WTC11 (cell line): ENCODE measurements at regions not wholly inside any gene's neighbourhood (a gene's known extent, or its start where the extent isn't known, plus 50 kb on each side); places are given as distances from the start of the nearest gene placed in this dataset.

Source experiments
- ATAC-seq: fragments of 200-7000 bp; cut with Tn5 transposase; 2 replicates; pipeline ENCODE4 v1.10.0; 2021; ENCODE audit warnings: mild to moderate bottlenecking, moderate library complexity
- CTCF ChIA-PET: fragments of 300-600 bp; sonication (Branson Sonifier 250); formaldehyde crosslinking; loops from one replicate; lab custom pipeline; 2021; ENCODE audit warnings: antibody characterized with exemption; lab: Charles Lee
- POLR2A ChIA-PET: fragments of 350-600 bp; sonication (Branson Sonifier 250); formaldehyde crosslinking; loops from one replicate; lab custom pipeline; 2021; ENCODE audit warnings: antibody characterized with exemption; lab: Charles Lee
- DNase-seq: peaks from one replicate; pipeline ENCODE4 v3.0.0; 2021; ENCODE audit warnings: low spot score
- H3K27ac Mint-ChIP-seq: 2 replicates; pipeline ENCODE4 v1.8.0; 2021; ENCODE audit warnings: mixed read lengths
- H3K27me3 Mint-ChIP-seq: 2 replicates; pipeline ENCODE4 v1.8.0; 2021; ENCODE audit warnings: low read depth, mild to moderate bottlenecking, moderate library complexity, mixed read lengths
- H3K36me3 Mint-ChIP-seq: 2 replicates; pipeline ENCODE4 v1.8.0; 2021; ENCODE audit warnings: mixed read lengths
- H3K4me1 Mint-ChIP-seq: 2 replicates; pipeline ENCODE4 v1.8.0; 2022; ENCODE audit warnings: mixed read lengths
- H3K4me3 Mint-ChIP-seq: 2 replicates; pipeline ENCODE4 v1.8.0; 2021; ENCODE audit warnings: mild to moderate bottlenecking, moderate library complexity, mixed read lengths
- H3K9me3 Mint-ChIP-seq: 2 replicates; pipeline ENCODE4 v1.8.0; 2021; ENCODE audit warnings: mixed read lengths
- CREM ChIP-seq: sonication (generic); formaldehyde crosslinking; IDR thresholded peaks from 2 replicates; pipeline ENCODE4 v1.8.1; 2022; ENCODE audit warnings: mild to moderate bottlenecking, missing genetic modification reagents, moderate library complexity
- E2F4 ChIP-seq: sonication (generic); formaldehyde crosslinking; IDR thresholded peaks from 2 replicates; pipeline ENCODE4 v1.8.1; 2022; ENCODE audit warnings: low read depth, mild to moderate bottlenecking, moderate library complexity, missing genetic modification reagents, borderline replicate concordance
- ELF4 ChIP-seq: sonication (generic); formaldehyde crosslinking; IDR thresholded peaks from 2 replicates; pipeline ENCODE4 v1.8.1; 2022; ENCODE audit warnings: low read depth, mild to moderate bottlenecking, moderate library complexity, missing genetic modification reagents
- FOXK1 ChIP-seq: sonication (generic); formaldehyde crosslinking; IDR thresholded peaks from 2 replicates; pipeline ENCODE4 v1.8.0; 2022; ENCODE audit warnings: mild to moderate bottlenecking, moderate library complexity, missing genetic modification reagents
- GTF2I ChIP-seq: fragments of 250-450 bp; sonication (Bioruptor Pico); conservative IDR thresholded peaks from 2 replicates; pipeline ENCODE4 v1.4.0; 2021; ENCODE audit warnings: mild to moderate bottlenecking
- HMGA2 ChIP-seq: fragments of 250-450 bp; sonication (Bioruptor Pico); IDR thresholded peaks from 2 replicates; pipeline ENCODE4 v1.4.0; 2021; ENCODE audit warnings: mild to moderate bottlenecking, moderate library complexity
- HMGXB4 ChIP-seq: sonication (generic); formaldehyde crosslinking; IDR thresholded peaks from 2 replicates; pipeline ENCODE4 v1.8.1; 2023; ENCODE audit warnings: mild to moderate bottlenecking, moderate library complexity, missing genetic modification reagents
- IRF1 ChIP-seq: sonication (generic); formaldehyde crosslinking; IDR thresholded peaks from 2 replicates; pipeline ENCODE4 v1.8.0; 2023; ENCODE audit warnings: missing genetic modification reagents
- JAZF1 ChIP-seq: fragments of 250-450 bp; sonication (Bioruptor Pico); IDR thresholded peaks from 2 replicates; pipeline ENCODE4 v1.9.0; 2021; ENCODE audit warnings: moderate library complexity, mild to moderate bottlenecking, inconsistent platforms
- MLX ChIP-seq: sonication (generic); formaldehyde crosslinking; IDR thresholded peaks from 2 replicates; pipeline ENCODE4 v1.8.1; 2023; ENCODE audit warnings: mild to moderate bottlenecking, missing genetic modification reagents, moderate library complexity
- MXD4 ChIP-seq: fragments of 250-450 bp; sonication (Bioruptor Pico); IDR thresholded peaks from 2 replicates; pipeline ENCODE4 v1.8.0; 2021; ENCODE audit warnings: mild to moderate bottlenecking, moderate library complexity, borderline replicate concordance
- NFE2L1 ChIP-seq: sonication (generic); formaldehyde crosslinking; IDR thresholded peaks from 2 replicates; pipeline ENCODE4 v1.8.1; 2023; ENCODE audit warnings: missing genetic modification reagents
- NFYB ChIP-seq: sonication (generic); formaldehyde crosslinking; conservative IDR thresholded peaks from 2 replicates; pipeline ENCODE4 v1.8.0; 2022; ENCODE audit warnings: low read depth, missing genetic modification reagents
- PRRX2 ChIP-seq: fragments of 250-450 bp; sonication (Bioruptor Pico); IDR thresholded peaks from 2 replicates; pipeline ENCODE4 v1.8.0; 2021; ENCODE audit warnings: mild to moderate bottlenecking
- SOX15 ChIP-seq: fragments of 250-450 bp; sonication (Bioruptor Pico); IDR thresholded peaks from 2 replicates; pipeline ENCODE4 v1.9.0; 2021; ENCODE audit warnings: mild to moderate bottlenecking
- TCF7 ChIP-seq: sonication (generic); formaldehyde crosslinking; IDR thresholded peaks from 2 replicates; pipeline ENCODE4 v1.8.0; 2022; ENCODE audit warnings: mild to moderate bottlenecking, low read depth, missing genetic modification reagents, moderate library complexity
- ZBTB21 ChIP-seq: sonication (generic); formaldehyde crosslinking; IDR thresholded peaks from 2 replicates; pipeline ENCODE4 v1.8.1; 2023; ENCODE audit warnings: mild to moderate bottlenecking, missing genetic modification reagents, borderline replicate concordance
- ZNF263 ChIP-seq: sonication (generic); formaldehyde crosslinking; IDR thresholded peaks from 2 replicates; pipeline ENCODE4 v1.8.1; 2022; ENCODE audit warnings: low read depth, mild to moderate bottlenecking, moderate library complexity, missing genetic modification reagents
- ZSCAN18 ChIP-seq: fragments of 250-450 bp; sonication (Bioruptor Pico); IDR thresholded peaks from 2 replicates; pipeline ENCODE4 v2.1.2; 2022; ENCODE audit warnings: mild to moderate bottlenecking, moderate library complexity

- ATAC-seq = no peak
- POLR2A ChIA-PET = no interaction called here
- no peak overlapping the region for H3K4me3 Mint-ChIP-seq
- no peaks in the 10 kb centered on the region for H3K36me3 Mint-ChIP-seq
- H3K27me3 Mint-ChIP-seq = no peaks in the 10 kb centered on the region
- H3K27ac Mint-ChIP-seq = no peak overlapping the region
- CTCF ChIA-PET = interaction anchor here (0.6 to 2.2 kb wide), 2 partner anchors 9 to 292 kb away, joined by 3 to 9 read pairs; no protein-coding TSS in a partner anchor
- H3K9me3 Mint-ChIP-seq = peaks cover 4% of the 10 kb centered on the region
- TF ChIP-seq NFE2L1 = no peak
- no peak for TF ChIP-seq ELF4
- TF ChIP-seq CREM (CRISPR knock-in tag) = no peak
- no peak for DNase-seq
- H3K4me1 Mint-ChIP-seq = peaks cover 22% of the 10 kb centered on the region
Observed at GRCh38 chr6:167485186-167485978, 160.5 kb downstream of the TTLL2 start.

- H3K36me3 Mint-ChIP-seq = no peaks in the 10 kb centered on the region
- no peaks in the 10 kb centered on the region; the same call in 1 of the 2 replicates for H3K9me3 Mint-ChIP-seq
- DNase-seq (no peak), ATAC-seq (no peak)
- peaks cover 7% of the 10 kb centered on the region for H3K4me1 Mint-ChIP-seq
- CTCF ChIA-PET = no interaction called here
- H3K27me3 Mint-ChIP-seq = no peaks in the 10 kb centered on the region
- H3K4me3 Mint-ChIP-seq = no peak overlapping the region
- TF ChIP-seq ZNF263 (CRISPR knock-in tag) = peak; percentile 25; the same call in 1 of the 2 replicates
- TF ChIP-seq NFYB = no peak
- no peak for TF ChIP-seq FOXK1 (CRISPR knock-in tag)
- no peak for TF ChIP-seq ZBTB21 (CRISPR knock-in tag)
- no peak for TF ChIP-seq JAZF1 (CRISPR knock-in tag)
- TF ChIP-seq, all 79 proteins: peak for 1
- no peak overlapping the region; the same call in 1 of the 2 replicates for H3K27ac Mint-ChIP-seq
- POLR2A ChIA-PET = no interaction called here
Observed at GRCh38 chr6:167487749-167488664, 163.1 kb downstream of the TTLL2 start.

- ChIA-PET CTCF (no interaction called here), POLR2A (no interaction called here)
- TF ChIP-seq MLX (CRISPR knock-in tag) (no peak), GTF2I (no peak), PRRX2 (CRISPR knock-in tag) (no peak), SOX15 (no peak), ZSCAN18 (CRISPR knock-in tag) (no peak), E2F4 (CRISPR knock-in tag) (no peak)
- H3K9me3 Mint-ChIP-seq = no peaks in the 10 kb centered on the region; the same call in 1 of the 2 replicates
- no peak overlapping the region for H3K4me3 Mint-ChIP-seq
- H3K27me3 Mint-ChIP-seq = no peaks in the 10 kb centered on the region
- no peaks in the 10 kb centered on the region for H3K36me3 Mint-ChIP-seq
- ATAC-seq = no peak
- DNase-seq = no peak
- no peak overlapping the region for H3K27ac Mint-ChIP-seq
- peaks cover 22% of the 10 kb centered on the region for H3K4me1 Mint-ChIP-seq
Observed at GRCh38 chr6:167491438-167492099, 166.7 kb downstream of the TTLL2 start.

GRCh38 chr6:167492100-167492449 is 167.2 kb downstream of the TTLL2 start:
- Mint-ChIP-seq H3K36me3 (no peaks in the 10 kb centered on the region), H3K9me3 (no peaks in the 10 kb centered on the region; the same call in 1 of the 2 replicates), H3K27ac (no peak overlapping the region), H3K4me1 (peaks cover 23% of the 10 kb centered on the region), H3K4me3 (no peak overlapping the region), H3K27me3 (no peaks in the 10 kb centered on the region)
- POLR2A ChIA-PET = no interaction called here
- DNase-seq (no peak), ATAC-seq (no peak)
- TF ChIP-seq ZNF263 (CRISPR knock-in tag) (no peak), HMGXB4 (no peak), TCF7 (CRISPR knock-in tag) (no peak), MLX (CRISPR knock-in tag) (no peak), HMGA2 (no peak), IRF1 (CRISPR knock-in tag) (no peak), MXD4 (no peak)
- CTCF ChIA-PET = no interaction called here
